Mucosa of rectum (tissue), 2 donors: ENCODE measurements at regions not wholly inside any gene's neighbourhood (a gene's known extent, or its start where the extent isn't known, plus 50 kb on each side); places are given as distances from the start of the nearest gene placed in this dataset.
A peak's percentile ranks its signal among the peaks of the same experiment; 100 is the strongest.

ENCODE experiments used
- H3K27ac ChIP-seq, 2 donors: one replicate each; pipeline ENCODE4 v1.7.0; 2013; ENCODE audit warnings: inconsistent platforms in 2 of 2, low read depth in 2 of 2, low read length in 2 of 2
- H3K27me3 ChIP-seq, 2 donors: one replicate each; pipeline ENCODE4 v1.7.0; 2013; ENCODE audit warnings: low read length in 2 of 2; ENCODE audit not compliant: control insufficient read depth in 2 of 2, insufficient read depth in 2 of 2
- H3K36me3 ChIP-seq, 2 donors: one replicate each; pipeline ENCODE4 v1.7.0; 2013; ENCODE audit warnings: low read length in 2 of 2; ENCODE audit not compliant: control insufficient read depth in 2 of 2, insufficient read depth in 2 of 2
- H3K4me1 ChIP-seq, 2 donors: one replicate each; pipeline ENCODE4 v1.7.0; 2013; ENCODE audit warnings: low read length in 2 of 2, mild to moderate bottlenecking in 1 of 2; ENCODE audit not compliant: control insufficient read depth in 2 of 2, insufficient read depth in 2 of 2
- H3K4me3 ChIP-seq, 2 donors: one replicate each; pipeline ENCODE4 v1.7.0; 2013; ENCODE audit warnings: low read length in 2 of 2
- H3K9ac ChIP-seq, 2 donors: one replicate each; pipeline ENCODE4 v1.7.0; 2013; ENCODE audit warnings: low read length in 2 of 2, low read depth in 1 of 2, mild to moderate bottlenecking in 1 of 2
- H3K9me3 ChIP-seq, 2 donors: one replicate each; pipeline ENCODE4 v1.7.0; 2013; ENCODE audit warnings: low read length in 2 of 2; ENCODE audit not compliant: control insufficient read depth in 2 of 2
- donor health status: healthy.
- donor health status: Normal muscosa, but diverticular disease.

DNA sequence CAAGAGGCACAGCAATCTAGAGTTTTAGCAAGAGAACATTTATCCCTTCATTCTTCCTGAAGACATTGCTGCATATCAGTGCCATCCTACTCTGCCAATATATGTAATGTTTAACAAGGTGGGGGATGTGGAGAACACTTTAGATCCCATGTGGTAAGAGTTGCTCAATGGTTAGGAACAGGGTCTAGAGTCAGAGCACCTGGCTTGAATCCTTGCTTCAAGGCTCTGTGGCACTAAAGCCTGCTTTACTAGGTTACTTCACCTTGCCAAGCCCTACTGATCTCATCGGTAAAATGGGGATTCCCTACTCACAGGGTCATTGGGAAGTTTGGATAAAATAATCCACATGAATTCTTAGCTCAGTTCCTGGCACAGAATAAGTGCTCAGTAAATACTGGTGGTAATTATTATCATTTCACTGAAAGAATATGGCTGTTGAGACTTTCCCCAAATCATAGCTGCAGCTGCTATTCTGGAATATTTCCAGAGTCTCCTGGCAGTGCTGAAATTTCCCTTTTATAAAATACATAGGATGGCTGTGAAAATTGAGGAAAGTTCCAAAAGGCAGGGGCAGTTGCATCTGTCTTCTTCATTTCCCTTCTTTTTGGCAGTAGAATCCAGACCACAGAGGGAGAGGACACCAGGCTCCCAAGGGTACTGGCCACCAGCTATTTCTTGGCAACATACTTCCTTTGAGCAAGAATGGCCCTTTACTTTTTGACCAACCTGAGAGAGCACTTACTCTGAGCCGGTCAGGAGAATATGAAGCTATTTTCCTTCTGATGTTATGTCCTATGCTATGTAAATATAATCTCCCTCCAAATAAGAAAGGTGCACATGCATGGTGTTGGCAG, 142.8 kb downstream of the PALM2AKAP2 start:
- Histone ChIP-seq H3K27ac (no peak overlapping the region), H3K4me1 (peaks cover 12 to 17% of the 10 kb centered on the region in 2 donors), H3K4me3 (no peak overlapping the region), H3K36me3 (no peaks in the 10 kb centered on the region), H3K27me3 (no peaks in the 10 kb centered on the region), H3K9ac (no peak overlapping the region), H3K9me3 (no peaks in the 10 kb centered on the region)

DNA sequence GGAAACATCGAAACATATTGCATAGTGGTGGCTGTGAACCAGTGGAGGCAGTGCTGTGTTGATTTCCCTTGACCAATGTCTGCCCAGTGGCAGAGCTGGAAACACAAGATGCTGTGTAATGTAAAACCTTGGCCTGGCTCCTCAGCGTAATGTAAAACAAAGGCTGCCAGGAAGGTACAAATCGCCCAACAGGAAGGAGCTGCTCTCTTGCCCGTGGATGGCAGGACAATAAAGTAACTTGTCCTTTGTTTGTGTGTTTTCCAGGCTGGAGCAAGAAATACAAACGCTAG, 143.4 kb downstream of the PALM2AKAP2 start:
- Histone ChIP-seq H3K27me3 (no peaks in the 10 kb centered on the region), H3K4me3 (no peak overlapping the region), H3K4me1 (peaks cover 9 to 12% of the 10 kb centered on the region in 2 donors), H3K9me3 (no peaks in the 10 kb centered on the region), H3K27ac (no peak overlapping the region), H3K9ac (no peak overlapping the region), H3K36me3 (no peaks in the 10 kb centered on the region)

DNA sequence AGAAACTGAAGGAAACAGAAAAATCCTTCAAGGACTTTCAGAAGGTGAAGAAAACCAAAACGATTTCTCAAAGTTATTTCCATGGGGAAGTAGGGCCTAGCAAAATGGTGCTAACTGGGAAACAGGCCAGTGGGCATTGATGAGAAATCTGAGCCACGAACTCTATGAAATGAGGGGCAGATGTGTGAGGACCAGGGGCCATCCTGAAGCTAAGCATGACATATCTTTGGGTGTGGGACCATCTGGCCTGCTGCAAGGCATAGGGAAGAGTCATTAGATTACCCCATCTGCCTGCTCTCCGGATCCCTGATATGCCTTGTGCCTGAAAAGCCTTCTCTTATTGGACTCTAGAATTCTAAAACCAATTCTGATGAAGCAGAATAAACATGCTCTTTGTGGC, 143.8 kb downstream of the PALM2AKAP2 start:
- no peaks in the 10 kb centered on the region for H3K36me3 ChIP-seq
- H3K27me3 ChIP-seq, result no peaks in the 10 kb centered on the region
- H3K4me3 ChIP-seq, result no peak overlapping the region
- H3K9me3 ChIP-seq, result no peaks in the 10 kb centered on the region
- H3K4me1 ChIP-seq, result peaks cover 5 to 9% of the 10 kb centered on the region in 2 donors
- no peak overlapping the region for H3K9ac ChIP-seq
- no peak overlapping the region for H3K27ac ChIP-seq

DNA sequence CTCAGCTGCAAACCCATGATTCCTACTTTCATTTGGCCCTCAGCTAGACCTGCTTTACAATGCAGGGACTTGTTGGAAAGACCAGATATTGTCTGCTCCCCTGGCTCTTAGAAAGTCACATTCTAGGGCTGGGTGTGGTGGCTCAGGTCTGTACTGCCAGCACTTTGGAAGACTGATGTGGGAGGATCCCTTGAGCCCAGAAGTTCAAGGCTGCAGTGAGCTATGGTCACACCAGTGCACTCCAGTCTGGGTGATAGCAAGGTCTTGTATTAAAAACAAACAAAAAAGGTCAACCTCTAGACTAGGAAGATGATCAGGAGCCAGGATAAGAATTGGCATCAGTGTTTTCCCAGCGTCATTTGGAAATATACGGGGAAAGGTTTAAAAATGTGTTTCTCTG, 145.8 kb downstream of the PALM2AKAP2 start:
- no peak overlapping the region for H3K27ac ChIP-seq
- H3K36me3 ChIP-seq, result no peaks in the 10 kb centered on the region

DNA sequence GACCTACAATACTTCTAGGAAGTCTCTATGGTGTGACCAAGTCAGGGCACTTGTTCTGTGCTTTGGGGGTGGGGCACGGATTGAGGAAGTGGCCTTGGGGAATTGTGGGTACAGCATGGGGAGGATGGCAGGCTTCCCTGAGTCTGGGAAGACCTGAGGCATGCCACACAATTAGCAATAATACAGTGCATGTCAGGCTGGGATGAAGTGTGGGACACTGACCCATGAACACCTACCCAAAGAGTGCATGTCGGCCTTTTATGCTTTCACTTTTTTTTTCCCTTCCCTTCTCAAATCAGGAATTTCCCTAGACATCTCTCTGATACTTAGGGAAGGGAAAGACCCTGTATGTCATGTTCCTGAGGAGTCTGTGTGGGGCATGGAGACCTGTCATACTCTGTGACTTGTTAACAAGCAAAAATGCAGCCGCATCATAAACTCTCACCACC, 146.4 kb downstream of the PALM2AKAP2 start:
- peak overlapping the region in 1 of 2 donors; percentile 23 for H3K4me3 ChIP-seq
- no peaks in the 10 kb centered on the region for H3K9me3 ChIP-seq
- H3K27me3 ChIP-seq, result no peaks in the 10 kb centered on the region
- no peak overlapping the region for H3K9ac ChIP-seq
- peaks cover 0 to 4% of the 10 kb centered on the region in 2 donors for H3K4me1 ChIP-seq
- H3K27ac ChIP-seq, result no peak overlapping the region
- H3K36me3 ChIP-seq, result no peaks in the 10 kb centered on the region

More for the DNA sequence above, 145.8 kb downstream of the PALM2AKAP2 start:
- Histone ChIP-seq H3K9ac (no peak overlapping the region), H3K4me1 (peaks cover 0 to 4% of the 10 kb centered on the region in 2 donors), H3K9me3 (no peaks in the 10 kb centered on the region), H3K4me3 (no peak overlapping the region), H3K27me3 (no peaks in the 10 kb centered on the region)

DNA sequence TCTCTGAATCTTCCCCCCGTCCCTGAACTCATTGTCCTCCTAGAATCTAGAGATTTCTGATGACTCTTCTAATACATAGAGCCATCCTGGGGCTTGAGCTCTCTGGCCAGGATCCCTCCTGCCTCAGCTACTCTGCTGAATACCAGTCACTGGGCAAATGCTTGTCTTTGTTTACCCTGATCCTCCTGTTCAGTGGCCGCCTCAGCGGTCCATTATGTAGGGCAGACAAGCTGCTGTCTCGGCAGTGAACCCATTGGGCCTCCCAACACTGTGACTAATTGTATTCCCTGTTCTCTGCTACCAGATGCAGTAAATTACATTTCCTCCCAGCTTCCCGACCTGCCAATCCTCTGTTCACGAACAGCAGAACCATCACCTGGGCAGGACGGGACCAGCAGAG, 151.6 kb downstream of the PALM2AKAP2 start:
- H3K4me3 ChIP-seq, result no peak overlapping the region
- no peaks in the 10 kb centered on the region for H3K9me3 ChIP-seq
- no peaks in the 10 kb centered on the region for H3K4me1 ChIP-seq
- H3K36me3 ChIP-seq, result no peaks in the 10 kb centered on the region
- H3K27ac ChIP-seq, result no peak overlapping the region
- no peaks in the 10 kb centered on the region for H3K27me3 ChIP-seq
- no peak overlapping the region for H3K9ac ChIP-seq

DNA sequence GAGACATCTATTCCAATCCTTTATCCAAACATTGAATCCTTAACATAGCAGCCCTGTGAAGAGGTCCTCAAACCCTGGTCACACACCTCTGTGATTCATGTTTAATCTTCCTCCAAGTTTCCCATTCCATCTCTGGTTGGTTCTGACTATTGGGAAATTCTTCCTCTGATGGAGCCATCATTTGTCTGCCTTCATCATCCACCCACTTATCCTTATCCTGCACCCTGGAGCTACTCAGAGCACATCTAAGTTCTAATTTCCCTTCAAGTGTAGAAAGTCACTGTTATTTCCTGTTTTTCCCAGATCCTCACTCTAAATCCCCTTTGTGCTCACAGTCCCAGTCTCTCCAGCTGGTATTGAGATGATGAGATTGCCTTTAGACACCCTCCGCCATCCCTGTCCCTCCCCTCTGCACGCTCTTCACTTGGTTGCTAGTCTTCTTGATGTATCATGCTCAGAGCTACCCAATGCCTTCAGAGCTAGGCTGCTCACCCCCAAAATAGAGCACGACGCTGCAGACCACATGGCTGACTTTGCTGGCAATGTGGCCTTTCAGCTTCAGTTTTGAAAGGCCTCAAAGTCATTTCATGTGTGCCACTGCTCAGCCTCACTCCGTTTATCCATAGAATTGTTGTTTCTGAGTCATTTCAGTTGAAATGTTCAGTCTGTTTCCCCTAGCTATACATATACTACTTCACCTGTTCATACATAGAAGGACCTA, 154.3 kb downstream of the PALM2AKAP2 start:
- Histone ChIP-seq H3K4me3 (no peak overlapping the region), H3K4me1 (no peaks in the 10 kb centered on the region), H3K36me3 (no peaks in the 10 kb centered on the region), H3K9me3 (no peaks in the 10 kb centered on the region), H3K27ac (no peak overlapping the region), H3K9ac (no peak overlapping the region), H3K27me3 (no peaks in the 10 kb centered on the region)

DNA sequence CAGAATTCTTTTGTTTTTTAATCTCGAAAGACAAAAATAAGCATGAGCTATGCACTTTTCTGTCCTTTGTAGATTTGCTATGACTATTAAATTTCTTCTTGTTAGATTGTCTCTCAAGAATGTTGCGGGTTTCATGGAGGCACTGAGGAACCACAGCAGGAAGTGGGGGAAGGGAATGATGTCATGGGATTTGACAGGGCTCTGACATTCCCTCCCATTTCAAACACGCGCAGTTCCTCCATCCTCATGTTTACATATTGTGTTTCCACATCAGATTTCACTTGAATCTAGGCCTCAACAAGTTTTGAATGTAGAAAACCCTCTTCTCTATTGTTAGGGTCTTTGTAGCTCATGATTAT, 154.8 kb downstream of the PALM2AKAP2 start:
- Histone ChIP-seq H3K9me3 (no peaks in the 10 kb centered on the region), H3K27ac (no peak overlapping the region), H3K36me3 (no peaks in the 10 kb centered on the region), H3K9ac (no peak overlapping the region), H3K4me1 (no peaks in the 10 kb centered on the region), H3K27me3 (no peaks in the 10 kb centered on the region), H3K4me3 (no peak overlapping the region)

DNA sequence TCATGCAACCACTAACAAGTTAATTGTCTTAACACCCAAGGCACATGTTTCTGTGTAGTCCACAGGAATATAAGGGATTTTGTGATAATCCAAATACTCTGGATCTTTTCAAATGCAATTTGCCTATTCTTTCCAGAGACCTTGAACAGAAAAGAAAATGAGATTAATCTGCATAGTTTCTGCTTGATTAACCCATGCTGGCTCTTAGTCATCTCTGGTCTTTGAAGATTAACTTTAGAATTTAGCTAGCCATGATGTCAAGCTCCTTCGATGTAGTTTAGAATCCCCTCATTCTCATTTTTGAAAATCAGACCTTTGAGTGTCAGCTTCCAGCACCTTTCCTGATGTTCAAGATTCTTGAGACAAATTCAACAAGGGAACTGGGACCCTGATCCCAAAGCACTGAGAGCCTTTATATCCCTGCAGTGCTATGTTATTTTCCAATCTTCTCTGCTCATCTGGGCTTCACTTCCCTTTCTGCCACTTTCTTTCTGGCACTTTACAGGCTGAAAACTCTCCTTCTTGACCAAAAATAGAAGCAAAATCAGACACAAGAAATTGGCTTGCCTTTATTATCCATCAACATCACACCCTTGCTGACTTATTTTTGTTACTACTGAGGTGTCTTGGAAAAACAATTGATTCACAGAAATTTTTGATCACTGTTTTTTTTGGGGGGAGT, 155.5 kb downstream of the PALM2AKAP2 start:
- no peak overlapping the region for H3K9ac ChIP-seq

DNA sequence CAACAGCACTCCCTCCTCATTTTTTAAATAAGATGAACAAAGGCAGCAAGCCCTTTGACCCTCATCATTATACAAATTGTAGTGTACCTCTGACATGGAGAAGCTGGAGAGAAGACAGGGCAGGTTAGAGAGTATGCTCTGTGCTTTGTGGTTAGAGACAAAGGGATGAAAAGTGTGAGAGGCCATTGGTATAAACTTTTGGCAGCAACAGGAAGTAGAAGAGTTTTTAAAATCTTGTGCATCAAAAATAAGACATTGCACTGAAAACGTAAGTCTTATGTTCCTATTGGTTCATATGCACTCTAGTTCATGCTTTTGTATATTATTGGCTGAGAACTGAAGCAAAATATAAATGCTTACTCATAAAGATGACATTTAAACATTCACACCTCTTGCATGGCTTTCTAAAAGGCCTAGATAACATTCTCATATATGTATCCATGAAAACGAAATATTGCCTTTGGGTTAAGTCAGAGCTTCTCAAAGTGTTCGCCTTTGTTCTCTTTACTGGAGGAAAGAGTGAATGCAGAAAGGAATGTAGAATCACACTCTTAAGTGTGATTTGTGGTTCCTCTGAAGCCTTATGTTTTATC, 158.0 kb downstream of the PALM2AKAP2 start:
- H3K27ac ChIP-seq, result no peak overlapping the region
- no peaks in the 10 kb centered on the region for H3K36me3 ChIP-seq
- H3K27me3 ChIP-seq, result no peaks in the 10 kb centered on the region
- H3K9me3 ChIP-seq, result no peaks in the 10 kb centered on the region
- no peaks in the 10 kb centered on the region for H3K4me1 ChIP-seq
- H3K9ac ChIP-seq, result no peak overlapping the region
- H3K4me3 ChIP-seq, result no peak overlapping the region

More for the DNA sequence above, 155.5 kb downstream of the PALM2AKAP2 start:
- Histone ChIP-seq H3K4me3 (no peak overlapping the region), H3K9me3 (no peaks in the 10 kb centered on the region), H3K36me3 (no peaks in the 10 kb centered on the region), H3K27me3 (no peaks in the 10 kb centered on the region), H3K27ac (no peak overlapping the region), H3K4me1 (no peaks in the 10 kb centered on the region)
